Occipital lobe (tissue), 1 donor: ENCODE measurements at regions not wholly inside any gene's neighbourhood (a gene's known extent, or its start where the extent isn't known, plus 50 kb on each side); places are given as distances from the start of the nearest gene placed in this dataset.

ENCODE experiments used
- DNase-seq: peaks from one replicate; lab custom pipeline; 2025; lab: John Stamatoyannopoulos, UW

- DNase-seq, result peak; percentile 22
Measured at GRCh38 chr15:48040166-48040817, 80.5 kb upstream of the SLC24A5 start.

DNA sequence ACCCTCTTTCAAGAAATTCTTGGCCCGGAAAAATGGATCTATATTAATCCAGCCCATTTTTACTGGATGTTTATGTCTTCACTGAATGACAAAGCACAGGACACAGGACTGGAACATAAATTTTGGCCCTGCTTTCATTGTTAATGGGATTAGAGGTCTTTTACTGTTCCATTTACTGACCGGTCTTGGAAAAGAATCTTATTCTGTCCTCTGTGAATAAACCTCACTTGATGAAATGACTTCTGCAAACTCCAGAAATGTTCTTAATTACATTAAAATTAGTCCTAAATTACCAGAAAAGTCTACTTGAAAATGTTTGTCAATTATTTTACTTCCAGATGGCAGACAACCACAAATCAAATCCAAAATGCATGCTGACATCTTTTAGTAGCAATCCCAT lies 79.3 kb upstream of the SLC24A5 start:
- no peak for DNase-seq

DNA sequence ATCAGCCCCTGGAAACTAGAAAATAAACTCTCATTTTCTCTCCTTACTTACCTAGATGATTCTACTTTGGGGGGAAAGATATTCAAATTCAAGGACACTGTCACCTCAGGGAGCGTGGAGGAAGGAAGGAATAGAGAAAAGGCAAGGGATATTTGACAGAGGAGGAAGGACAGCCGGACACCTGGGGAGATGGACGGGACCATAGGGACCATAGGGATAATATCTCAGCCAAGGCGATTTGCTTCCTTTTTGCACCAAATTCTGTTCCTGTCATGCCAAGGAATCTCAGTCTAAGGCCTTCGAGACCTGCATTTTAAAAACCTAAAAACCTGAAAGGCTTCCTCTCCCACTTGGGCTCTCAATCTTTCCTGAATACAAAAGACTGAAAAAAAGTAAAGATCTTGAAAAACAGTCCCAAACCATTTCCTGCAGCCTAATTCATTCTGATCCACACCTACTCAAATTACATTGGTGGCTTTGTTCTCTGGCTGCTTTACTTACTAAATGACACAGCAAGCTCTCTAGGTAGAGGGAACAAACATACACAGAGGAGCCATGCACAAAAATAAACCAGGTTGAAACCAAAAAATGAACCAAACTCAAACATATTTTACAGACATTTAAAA lies 73.9 kb upstream of the SLC24A5 start:
- DNase-seq, result no peak

DNA sequence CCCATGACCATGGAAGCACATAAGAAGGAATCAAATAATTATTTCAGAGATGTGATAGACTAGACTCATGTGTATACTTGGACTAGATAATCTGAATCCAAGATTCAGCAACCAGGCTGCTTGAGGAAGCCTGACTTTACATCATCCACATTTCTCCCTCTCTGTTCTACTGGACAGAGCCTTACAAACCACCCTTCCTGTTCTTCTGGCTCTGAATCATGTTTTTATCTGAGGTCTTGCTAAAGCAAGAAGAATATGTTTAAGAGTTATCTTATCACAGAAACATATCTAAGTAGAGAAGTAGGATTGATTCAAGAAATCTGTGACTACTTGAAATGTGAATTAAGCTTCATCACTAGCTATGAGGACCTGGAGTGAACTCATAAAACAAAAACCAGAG lies 71.1 kb upstream of the SLC24A5 start:
- no peak for DNase-seq

GRCh38 chr15:48052946-48053345 lies 67.8 kb upstream of the SLC24A5 start:
- no peak for DNase-seq

DNA sequence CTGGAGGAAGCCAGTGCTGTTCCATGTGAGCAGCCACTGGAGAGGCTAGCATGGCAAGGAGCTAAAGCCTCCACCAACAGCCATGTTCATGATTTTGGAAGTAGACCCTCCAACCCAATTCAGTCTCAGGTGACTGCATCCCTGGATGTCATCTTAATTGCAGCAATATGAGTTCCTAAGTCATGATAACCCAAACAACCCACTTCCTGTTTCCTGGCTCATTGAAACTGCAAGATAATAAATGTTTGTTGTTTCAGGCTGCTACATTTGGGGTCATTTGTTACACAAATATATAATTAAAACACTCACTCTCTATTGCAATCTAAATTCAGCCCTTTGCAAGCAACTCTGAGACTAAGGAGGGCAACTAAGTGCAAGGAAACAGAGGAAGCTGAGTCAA lies 62.4 kb upstream of the SLC24A5 start:
- no peak for DNase-seq

GRCh38 chr15:48059791-48060190 lies 61.0 kb upstream of the SLC24A5 start:
- DNase-seq, result peak; percentile 5

- DNase-seq, result no peak
Measured at GRCh38 chr15:48060396-48060795, 60.4 kb upstream of the SLC24A5 start.

DNA sequence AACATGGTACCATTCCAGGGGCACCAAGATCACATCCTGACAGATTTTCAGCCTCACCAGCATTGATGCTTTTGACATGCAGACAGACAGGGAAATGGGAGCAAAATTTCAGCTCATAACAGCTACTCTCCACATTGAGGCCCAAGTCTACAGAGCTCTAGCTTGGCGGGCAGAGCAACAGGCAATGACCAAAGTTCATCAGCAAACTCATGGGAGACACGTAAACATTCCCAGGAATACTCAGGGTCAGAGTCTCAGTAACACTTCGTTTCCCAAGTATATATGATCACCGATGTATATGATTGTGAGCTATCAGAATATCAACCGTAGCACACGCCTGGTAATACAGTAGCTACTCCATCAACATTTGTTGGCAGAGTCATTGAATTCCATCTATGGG lies 59.2 kb upstream of the SLC24A5 start:
- DNase-seq, result no peak

DNA sequence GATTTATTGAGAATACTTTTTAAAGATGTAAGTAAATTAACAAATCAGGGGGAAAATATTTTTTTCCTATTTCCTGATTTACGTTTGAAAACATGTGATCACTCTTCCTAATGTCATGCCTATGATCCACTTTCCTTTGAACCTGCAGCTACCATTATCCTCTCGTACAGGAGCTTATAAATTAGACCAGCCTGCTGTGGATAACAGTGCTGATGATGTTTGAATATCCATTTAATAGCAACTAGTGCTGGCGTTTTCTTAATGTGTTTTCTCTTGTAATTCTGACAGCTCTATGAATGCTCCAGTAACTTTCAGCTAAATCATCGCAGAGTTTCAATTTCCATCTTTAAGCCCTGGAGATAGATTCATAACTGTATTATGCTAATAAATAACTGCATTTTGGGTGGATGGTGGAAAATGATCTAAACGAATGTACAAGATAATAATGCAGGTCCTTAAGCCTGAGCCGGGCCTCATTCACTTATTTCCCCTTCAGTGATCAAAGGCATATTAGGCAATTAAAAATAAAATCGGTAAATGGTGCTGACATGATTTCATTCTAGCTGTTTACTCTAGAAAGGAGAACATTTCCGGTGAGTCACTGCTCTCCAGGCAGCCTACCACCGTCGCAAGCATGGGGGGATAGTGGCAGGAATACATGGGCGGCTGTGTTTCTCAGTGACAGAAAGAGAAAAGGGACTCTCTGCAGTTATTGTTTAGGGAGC lies 58.5 kb upstream of the SLC24A5 start:
- DNase-seq, result no peak

DNA sequence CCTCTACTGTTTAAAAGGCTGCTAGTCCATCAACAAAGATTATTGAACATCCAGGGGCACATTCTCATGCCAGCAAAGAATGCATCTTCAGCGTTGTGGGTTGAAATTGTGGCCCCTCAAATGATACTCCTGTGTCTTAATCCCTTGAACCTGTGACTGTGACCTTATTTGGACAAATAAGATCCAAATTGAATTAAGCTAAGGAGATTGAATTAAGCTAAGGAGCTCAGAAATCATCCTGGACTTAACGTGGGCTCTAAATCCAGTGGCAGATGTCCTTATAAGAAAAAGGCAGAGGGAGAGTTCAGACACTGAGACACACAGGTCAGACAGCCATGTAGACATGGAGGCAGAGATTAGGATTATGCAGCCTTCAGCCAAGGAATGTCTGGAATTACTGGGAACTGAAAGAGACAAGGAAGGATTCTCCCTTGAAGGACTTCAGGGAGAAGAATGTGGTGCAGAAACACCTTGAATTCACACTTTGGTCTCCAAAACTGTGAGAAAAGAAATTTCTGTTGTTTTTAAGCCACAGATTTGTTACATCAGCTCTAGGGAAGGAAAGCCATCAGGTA lies 57.3 kb upstream of the SLC24A5 start:
- no peak for DNase-seq

- DNase-seq, result no peak
Measured at GRCh38 chr15:48064421-48064820, 56.4 kb upstream of the SLC24A5 start.

- no peak for DNase-seq
Measured at GRCh38 chr15:48066456-48066855, 54.3 kb upstream of the SLC24A5 start.
